ENCODE measurements at regions not wholly inside any gene's neighbourhood (a gene's known extent, or its start where the extent isn't known, plus 50 kb on each side); places are given as distances from the start of the nearest gene placed in this dataset.

DNA sequence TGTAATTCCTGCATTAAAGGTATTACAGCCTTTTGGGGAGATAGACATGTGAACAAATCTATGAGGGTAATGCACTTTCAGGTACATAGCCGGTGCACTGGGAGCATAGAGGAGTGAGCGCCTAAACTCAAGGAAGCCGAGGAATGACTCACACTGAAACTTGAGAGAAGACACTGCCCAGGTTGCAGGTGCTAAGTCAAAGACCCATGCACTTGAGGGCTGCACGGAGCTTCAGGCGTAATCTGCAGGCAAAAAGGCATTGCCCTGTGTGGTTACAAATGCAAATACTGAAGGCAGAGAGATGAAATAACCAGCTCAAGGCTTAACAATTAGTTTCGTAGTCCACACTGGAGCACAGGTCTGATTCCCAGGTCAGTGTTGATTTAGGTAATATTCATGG is 51.0 kb upstream of the OSBPL3 start:
- TF ChIP-seq CTCF (IDR thresholded peaks at IDR 0.05; ENCODE audit: borderline replicate concordance, extremely low read depth, low read length, poor library complexity, severe bottlenecking) (no peak), EZH2 (IDR thresholded peaks at IDR 0.05; ENCODE audit: borderline replicate concordance, low read depth, low read length, severe bottlenecking) (no peak)

Measured in DND-41 (cell line).